HK-2 (cell line): ENCODE measurements at regions not wholly inside any gene's neighbourhood (a gene's known extent, or its start where the extent isn't known, plus 50 kb on each side); places are given as distances from the start of the nearest gene placed in this dataset.

Source experiments
- DNase-seq: peaks from one replicate; pipeline ENCODE4 v3.0.0-alpha.2; 2018; ENCODE audit not compliant: unreplicated experiment

DNA sequence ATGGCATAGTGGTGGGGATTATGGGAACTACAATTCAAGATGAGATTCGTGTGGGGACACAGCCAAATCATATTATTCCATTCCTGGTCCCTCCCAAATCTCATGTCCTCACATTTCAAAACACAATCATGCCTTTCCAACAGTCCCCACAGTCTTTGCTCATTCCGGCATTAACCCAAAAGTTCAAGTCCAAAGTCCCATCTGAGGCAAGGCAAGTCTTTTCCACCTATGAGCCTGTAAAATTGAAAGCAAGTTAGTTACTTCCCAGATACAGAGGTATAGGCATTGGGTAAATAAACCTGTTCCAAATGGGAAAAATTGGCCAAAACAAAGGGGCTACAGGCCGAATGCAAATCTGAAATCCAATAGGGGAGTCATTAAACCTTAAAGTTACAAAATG lies 1063.2 kb downstream of the CDH11 start:
- no peak for DNase-seq

DNA sequence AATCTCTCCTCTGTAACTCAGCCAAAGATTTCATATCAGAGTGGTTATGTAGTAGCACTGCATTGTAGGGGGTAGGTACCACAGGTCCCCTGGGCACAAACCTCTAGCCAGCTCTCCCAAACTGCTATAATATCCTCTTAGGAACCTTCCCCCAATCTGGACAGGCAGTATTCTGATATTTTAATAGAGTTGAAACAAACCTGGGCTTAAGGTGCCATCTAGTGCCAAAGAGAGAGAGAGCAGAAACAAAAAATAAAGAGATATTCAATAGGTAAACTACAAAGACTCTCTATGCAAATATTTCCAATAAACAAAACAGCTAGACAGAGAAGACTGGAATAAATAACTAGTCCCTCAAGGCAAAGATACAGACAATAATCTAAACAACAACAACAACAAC lies 1070.0 kb downstream of the CDH11 start:
- DNase-seq, result no peak

DNA sequence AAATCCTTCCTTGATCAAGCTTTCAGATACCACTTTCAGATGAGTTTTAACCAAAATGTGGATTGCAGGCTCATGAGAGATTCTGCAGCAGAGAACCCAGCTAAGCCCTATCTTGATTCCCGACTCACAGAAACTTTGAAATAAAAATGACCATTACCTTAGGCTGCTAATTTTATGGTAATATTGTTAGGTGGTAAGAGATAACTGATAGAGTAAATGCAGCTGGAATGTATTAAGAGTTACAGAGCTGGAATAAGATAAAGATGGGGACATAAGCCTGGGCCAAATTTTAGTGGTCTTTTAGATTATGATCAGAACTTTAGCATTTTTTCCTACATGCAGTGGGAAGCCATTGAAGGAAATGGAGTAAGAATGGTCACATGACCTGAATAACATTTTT lies 1074.0 kb downstream of the CDH11 start:
- DNase-seq, result no peak

DNA sequence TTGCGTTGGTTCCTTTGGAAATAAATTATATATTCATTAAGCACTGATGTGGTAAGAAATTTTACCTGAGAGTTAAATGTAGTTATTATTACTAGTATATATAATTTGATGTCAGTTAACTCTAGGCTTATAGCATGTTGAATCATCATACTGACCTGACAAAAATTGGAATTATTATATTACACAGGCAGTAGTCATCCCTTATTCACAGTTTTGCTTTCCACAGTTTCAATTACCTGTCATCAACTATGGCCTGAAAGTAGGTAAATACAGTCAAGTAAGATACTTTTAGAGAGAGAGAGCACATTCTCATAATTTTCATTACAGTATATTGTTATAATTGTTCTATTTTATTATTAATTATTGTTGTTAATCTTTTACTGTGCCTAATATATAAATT lies 1074.7 kb downstream of the CDH11 start:
- DNase-seq, result no peak

DNA sequence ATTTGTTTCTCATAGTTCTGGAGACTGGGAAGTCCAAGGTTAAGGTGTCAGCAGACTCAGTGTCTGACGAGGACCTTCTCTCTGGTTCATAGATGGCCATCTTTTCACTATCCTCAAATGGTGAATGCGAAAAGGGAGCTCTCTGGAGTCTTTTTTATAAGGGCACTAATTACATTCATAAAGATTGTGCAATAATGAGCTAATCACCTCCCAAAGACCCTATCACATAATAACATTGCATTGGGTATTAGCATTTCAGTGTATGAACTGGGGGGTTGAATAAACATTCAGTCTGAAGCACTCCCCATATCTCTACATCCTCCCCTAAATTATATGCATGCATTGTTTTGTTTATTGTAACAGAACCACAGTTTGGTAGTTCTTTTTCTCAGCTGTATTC lies 1086.5 kb downstream of the CDH11 start:
- no peak for DNase-seq

DNA sequence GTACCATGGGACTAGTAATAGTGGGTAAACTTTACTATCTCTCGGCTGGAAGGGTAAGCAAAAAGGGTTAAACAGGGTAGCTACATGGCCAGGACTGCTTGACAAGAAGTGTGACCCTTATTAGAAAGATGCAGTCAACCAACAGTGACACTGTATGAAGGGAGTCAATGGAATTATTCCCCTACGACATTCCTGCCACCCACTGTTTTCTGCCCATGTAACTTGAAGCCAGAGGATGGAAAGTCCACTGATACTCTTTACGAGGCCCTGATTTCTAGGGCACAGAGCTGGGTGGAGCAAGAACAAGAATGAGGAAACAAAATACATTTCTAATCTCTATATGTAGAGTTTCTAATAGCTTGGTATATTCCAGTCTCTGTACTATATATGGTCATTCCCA lies 1102.5 kb downstream of the CDH11 start:
- DNase-seq, result no peak

DNA sequence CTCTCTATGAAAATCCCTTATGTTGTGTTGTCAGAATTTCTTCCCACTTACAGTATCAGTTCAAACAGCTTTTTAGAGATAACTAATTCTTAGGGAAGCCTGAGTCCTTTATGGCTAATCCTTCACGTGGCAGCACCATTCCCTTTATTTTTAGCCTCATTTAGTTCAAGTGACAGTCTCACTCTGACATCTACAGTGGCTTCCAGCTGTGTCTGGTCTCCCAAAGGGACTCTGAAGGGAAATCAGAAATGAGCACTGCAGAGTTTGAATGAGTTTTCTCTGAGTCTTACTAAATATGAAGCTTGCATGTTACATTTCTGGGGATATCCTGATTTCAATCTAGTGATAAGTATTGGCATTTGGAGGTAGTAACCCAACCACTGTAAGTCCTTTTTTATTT lies 1104.1 kb downstream of the CDH11 start:
- no peak for DNase-seq

DNA sequence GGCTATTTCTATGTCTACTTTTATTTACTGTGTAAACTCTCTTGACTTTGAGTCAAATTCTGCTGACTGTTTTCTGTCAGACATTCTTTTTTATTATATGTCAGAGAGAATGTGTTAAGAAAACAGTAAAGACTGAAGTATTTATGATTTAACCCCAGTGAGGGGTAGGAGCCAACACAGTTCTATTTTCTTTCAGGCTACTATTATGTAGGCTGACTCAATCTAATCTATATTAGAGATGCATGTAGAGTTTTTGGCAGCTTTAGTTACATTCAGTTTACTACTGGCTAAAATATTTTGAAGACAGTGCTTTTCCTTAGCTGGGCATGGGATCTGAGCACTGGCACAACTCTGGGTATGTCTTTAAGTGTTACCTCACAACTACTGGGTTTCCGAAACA lies 1108.0 kb downstream of the CDH11 start:
- DNase-seq, result no peak

DNA sequence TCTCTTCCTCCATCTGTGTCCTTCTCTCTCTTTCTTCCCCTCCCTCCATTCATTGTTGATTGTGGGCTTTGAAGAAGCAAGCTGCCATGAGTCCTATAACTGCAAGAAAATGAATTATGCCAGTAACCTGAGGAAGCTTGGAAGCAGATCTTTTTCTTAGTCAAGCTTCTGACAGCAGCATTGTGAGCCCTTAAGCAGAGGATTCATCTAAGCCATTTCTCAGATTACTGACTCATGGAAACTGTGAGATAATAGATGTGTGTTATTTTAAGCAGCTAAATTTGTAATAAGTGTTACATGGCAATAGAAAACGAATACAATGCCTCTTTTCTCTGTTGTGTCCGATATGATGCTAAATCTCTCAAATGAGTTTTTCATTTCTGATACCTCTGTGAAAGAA lies 1109.7 kb downstream of the CDH11 start:
- DNase-seq, result no peak

DNA sequence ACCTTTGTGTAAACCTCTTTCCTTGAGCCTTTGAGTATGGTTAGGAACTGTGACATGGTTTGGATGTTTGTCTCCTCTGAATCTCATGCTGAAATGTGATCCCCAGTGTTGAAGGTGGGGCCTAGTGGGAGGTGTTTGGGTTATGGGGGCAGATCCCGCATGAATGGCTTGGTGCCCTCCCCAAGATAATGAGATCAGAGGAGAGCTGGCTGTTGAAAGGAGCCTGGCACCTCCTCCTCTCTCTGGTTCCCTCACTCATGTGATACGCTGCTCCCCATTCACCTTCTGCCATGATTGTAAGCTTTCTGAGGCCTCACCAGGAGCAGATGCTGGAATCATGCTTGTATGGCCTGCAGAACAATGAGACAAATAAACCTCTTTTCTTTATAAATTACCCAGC lies 1110.2 kb downstream of the CDH11 start:
- no peak for DNase-seq

DNA sequence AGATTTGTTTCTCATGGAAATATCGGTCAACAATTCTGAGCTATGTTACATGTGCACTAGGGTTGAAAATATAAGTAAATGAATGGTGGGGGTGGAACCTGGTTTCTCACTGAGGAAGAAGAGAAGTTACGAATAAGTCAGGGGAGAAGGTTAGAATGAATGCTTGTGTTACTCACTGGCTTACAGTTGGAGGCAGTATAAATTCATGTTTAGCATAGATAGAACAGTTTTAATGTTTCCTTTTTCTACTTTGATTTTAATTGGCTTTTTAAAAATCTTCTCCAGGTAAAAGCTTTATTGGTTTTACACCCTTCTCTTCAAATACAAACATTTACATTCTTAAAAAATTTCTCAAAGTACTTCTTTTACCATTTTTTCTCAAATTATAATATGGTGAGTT lies 1113.7 kb downstream of the CDH11 start:
- no peak for DNase-seq

DNA sequence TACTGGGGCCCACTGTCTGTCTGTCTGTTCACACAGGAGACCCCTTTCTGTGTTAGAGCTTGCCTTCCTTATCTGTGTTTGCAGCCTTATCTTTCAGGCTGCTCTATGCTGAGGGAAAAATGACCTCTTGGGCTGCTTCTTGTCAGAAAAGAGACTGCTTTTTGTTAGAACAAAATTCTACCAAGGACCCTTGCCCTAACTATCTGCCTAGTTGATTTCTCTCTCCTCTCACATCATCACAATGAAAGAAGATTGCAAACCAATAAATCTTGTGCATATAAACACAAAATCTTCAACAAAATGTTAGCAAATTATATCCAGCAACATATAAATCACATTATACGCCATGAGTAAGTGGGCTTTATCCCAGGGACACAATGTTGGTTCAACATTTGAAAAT lies 1117.7 kb downstream of the CDH11 start:
- no peak for DNase-seq

DNA sequence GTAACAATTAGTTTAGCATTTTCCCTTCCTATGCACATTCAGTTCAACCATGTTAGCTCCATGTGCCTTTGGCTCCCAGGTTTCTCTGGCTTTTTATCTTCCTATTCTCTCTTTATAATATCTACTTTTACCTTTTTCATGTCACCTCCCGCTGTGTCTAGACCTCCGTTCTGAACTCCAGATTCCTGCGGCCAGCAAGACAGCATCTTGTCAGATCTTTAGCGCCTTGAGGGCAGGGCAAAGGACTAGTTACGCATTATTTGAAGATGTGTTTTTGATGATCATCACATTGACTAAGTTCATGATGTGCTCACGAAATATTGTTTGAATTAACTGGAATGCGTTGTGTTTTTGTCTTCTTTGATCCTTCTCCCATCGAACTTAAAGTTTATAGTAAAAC lies 1126.8 kb downstream of the CDH11 start:
- no peak for DNase-seq

DNA sequence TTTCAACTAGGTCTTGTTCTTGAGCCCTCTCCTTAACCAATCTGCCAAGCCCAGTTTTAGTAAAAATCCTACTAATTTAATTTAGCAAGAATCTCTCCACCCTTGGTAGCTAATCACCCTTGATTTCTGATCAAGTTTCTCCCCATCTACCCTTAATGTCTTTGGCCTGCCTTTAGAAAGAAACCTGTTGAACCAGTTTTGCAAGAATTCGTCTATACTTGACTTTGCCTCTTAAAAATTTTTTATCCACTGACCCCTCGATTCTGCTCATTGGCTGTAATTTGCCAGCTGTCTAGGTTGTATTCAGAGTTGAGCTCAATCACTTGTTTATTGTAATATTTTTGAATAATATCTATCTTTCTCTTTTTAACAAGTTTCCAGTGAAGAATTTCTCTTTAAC lies 1138.5 kb downstream of the CDH11 start:
- DNase-seq, result no peak

DNA sequence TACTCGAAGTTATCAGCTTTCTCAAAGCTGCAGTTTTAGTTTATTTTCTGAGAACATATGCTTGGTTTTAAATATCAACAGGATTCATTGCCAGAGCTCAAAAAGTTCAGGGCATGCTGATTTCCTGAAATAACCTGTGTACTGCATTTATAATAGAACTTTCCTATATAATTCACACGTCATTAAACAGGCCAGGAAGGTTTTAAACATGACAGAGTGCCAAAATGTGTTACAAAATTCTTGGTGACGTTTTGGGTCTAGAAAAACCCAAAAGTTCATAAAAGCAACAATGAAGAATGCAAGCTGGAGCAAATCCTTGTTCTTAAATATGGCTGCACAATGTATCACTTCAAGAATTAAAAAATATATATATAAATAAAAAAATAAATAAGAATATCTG lies 1139.1 kb downstream of the CDH11 start:
- DNase-seq, result no peak

DNA sequence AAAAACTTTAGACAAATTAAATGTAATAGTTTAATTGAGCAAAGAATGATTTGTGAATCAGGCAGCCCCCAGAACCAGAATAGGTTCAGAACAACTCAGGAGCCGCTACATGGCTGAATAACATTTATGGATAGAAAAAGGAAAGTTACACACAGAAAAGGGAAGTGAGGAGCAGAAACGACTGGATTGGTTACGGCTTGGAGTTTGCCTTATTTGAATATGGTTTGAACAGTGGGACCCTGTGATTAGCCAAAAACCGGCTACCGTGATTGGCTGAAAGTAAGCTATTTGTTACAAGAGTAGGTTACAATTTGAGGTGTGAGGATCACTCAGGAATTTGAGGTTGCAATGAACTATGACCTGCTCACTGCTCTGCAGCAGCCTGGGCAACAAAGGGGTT lies 1139.8 kb downstream of the CDH11 start:
- no peak for DNase-seq

DNA sequence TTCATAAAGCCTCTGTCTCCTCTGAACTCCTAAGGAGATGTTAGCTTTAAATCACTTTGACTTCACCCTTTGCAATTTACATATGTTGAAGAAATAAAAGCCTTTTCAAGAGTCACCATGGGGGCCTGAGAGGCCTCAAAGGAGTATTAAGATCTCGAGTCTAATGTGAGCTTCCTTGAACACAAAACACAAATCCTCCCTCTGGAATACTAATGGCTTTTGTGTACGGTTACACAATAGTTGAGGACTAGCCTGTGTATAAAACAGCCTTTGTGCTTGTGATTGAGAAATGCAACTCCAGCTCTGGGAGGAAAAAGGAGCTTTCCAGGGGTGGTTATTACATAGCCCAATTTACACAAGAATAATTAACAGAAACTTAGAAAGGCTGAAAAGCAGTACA lies 1140.2 kb downstream of the CDH11 start:
- DNase-seq, result no peak

DNA sequence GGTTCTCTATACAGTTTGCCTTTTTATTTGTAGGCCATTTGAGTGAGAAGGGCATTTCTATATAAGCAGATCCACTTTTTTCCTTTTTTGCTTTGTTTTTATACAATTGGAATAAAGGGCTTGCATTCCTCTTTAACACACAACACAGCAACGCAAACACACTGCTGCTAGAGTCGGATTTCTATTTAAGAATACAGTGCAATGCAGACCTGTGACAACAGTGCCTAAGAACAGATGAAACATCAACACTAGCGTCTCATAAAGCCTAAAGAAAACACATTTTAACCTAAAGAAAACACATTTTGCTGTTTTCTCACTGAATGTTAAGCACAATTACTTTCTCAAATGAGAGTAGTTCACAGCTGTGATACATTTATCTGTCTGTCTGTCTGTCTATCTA lies 1141.1 kb downstream of the CDH11 start:
- no peak for DNase-seq

DNA sequence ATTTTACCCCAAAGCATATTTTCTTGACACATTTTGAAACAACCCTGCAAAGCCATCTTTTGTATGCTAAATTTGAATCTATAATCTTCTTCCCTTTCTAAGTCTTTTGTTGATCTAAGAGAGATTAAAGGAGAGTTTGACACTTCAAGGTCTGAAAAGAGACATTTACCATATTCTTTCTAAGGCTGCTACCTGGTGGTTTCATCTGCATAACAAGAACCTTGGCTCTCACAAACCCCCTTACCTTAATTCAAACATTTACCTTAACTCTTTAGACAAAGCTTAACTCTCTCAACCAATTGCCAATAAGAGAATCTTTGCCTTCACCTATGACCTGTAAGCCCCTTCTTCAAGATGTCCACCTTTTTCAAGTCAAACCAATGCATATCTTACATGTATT lies 1143.6 kb downstream of the CDH11 start:
- no peak for DNase-seq

DNA sequence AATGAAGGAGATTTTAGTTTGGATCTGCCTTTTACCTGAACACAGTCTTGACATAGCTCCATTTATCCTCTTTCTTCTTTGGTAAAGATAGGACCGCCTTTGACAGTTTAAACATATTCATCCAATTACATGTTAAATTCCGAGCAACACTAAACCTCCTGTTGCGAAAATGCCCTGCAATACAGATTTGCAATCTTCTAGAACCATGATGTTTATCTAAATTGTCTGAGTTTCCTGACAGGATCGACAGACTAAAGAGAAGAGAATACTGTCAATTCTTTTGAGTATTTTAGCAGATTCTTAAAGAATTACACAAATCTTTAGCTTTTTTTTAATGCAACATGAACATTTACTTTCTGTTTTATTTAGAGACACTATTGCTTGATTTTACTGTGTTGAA lies 1145.5 kb downstream of the CDH11 start:
- DNase-seq, result no peak

DNA sequence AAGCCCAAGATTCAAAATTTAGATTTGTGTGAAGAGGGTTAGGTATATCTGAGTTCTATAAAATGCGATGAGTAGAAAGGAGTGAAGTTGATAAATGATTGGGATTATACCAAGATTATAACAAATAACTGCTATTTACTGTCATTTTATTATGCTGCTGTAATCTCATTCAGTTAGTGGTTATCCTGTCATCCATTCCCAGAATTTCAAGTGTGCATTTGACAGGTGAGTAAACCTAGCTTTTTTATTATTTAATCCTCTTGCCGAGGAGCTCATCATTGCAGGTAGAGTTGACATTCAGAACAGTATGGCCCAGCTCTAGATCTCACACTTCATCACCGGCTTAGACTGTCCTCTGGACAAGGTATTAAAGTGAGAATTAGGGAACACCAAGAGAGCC lies 1146.2 kb downstream of the CDH11 start:
- no peak for DNase-seq

DNA sequence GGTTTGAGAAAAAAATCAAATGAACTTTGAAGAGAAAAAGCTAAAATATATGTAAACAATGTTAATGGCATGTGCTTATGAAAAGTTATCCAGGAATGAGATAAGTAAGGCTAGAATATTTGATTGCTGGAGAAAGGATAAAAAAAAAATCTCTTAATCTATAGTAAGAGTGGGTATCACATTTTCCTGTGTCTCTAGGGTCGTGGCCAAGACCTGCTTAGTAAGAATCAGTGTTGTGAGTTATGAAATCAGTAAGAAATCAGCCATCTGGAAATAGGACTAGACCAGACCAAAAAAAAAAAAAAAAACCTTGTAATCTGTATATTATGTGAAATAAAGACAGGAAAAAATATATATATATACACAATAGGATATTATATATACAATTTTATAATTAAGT lies 1153.9 kb downstream of the CDH11 start:
- no peak for DNase-seq

DNA sequence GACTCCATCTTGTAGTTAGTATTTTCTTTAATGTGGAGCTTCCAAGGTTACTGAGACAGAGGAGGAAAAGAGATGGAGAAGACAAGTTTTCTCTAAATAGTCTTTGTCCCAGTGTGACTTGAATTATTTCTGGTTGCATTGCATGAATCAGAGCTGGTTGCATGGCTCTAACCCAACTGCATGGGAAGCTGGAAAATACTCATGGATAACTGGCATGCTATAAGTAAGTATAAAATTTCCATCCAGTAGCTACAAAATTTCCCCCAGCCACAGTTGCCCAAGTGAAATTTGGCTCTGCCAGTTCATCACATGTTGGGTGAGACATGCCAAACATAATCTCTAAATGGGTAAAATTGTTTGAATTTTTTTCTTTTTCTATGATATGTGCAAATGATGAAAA lies 1161.5 kb downstream of the CDH11 start:
- DNase-seq, result no peak

DNA sequence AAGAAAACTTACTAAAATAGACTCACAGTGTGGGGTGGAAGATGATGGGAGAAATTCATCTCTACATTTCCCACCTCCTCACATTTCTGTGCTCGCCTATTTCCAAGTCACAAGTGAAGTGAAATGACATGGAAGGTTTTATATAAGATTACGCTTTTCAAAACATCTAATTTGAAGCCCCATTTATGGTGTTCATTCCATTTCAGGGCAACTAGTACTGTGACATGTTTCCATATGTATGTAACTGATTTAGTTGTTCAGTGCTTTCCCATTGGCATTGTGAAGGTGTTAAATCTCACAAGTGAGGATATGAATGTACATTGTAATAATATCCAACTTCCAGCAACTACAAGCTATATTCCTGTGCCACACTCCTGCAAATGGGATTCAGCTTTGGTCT lies 1174.8 kb downstream of the CDH11 start:
- no peak for DNase-seq

DNA sequence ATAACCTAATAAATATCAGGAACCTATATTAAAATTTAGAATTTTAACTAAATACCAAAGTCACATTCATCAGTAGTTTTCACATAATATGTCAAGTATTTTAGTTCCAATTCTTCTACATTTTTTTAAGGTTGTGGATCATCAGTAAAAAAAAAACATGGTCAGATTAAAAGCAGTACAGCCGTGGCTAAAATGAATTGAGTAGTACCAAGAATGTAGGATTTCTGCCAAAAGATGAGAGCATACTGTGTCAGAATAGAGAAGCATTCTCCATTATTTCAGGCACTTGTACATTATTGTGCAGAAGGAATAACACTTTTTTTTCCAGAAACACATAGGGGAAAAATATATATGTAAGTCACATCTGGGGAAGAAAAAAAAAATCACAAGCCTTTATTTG lies 1176.1 kb downstream of the CDH11 start:
- no peak for DNase-seq
